GM12874 (cell line): ENCODE measurements at regions not wholly inside any gene's neighbourhood (a gene's known extent, or its start where the extent isn't known, plus 50 kb on each side); places are given as distances from the start of the nearest gene placed in this dataset.

Experiments
- TF ChIP-seq, protein P1 (sequence below): IDR thresholded peaks from 2 replicates; pipeline ENCODE4 v1.5.1; 2011; ENCODE audit warnings: low read depth, mild to moderate bottlenecking, control low read depth, low read length, moderate library complexity; ENCODE audit not compliant: insufficient read depth

DNA sequence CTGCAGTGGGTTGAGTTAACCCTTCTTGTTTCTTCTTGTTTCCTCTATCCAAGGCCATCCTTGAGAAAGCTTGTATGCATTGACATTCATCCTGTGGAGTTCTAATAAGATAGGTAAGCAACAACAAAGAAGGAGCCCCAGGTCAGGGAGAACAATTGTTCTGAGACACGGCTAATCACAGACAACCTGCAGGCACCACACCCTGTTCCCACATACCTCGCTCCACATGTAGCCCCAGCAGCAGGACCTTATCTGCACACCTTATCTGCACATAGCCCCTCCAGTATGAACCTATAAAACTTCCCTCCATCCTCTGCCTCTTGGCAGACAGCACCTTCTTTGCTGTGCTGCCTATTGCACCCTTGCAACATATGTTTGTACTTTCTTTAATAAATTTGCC is 129.1 kb downstream of the MSL3 start:
- TF ChIP-seq, protein P1, sequence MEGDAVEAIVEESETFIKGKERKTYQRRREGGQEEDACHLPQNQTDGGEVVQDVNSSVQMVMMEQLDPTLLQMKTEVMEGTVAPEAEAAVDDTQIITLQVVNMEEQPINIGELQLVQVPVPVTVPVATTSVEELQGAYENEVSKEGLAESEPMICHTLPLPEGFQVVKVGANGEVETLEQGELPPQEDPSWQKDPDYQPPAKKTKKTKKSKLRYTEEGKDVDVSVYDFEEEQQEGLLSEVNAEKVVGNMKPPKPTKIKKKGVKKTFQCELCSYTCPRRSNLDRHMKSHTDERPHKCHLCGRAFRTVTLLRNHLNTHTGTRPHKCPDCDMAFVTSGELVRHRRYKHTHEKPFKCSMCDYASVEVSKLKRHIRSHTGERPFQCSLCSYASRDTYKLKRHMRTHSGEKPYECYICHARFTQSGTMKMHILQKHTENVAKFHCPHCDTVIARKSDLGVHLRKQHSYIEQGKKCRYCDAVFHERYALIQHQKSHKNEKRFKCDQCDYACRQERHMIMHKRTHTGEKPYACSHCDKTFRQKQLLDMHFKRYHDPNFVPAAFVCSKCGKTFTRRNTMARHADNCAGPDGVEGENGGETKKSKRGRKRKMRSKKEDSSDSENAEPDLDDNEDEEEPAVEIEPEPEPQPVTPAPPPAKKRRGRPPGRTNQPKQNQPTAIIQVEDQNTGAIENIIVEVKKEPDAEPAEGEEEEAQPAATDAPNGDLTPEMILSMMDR, result no peak

DNA sequence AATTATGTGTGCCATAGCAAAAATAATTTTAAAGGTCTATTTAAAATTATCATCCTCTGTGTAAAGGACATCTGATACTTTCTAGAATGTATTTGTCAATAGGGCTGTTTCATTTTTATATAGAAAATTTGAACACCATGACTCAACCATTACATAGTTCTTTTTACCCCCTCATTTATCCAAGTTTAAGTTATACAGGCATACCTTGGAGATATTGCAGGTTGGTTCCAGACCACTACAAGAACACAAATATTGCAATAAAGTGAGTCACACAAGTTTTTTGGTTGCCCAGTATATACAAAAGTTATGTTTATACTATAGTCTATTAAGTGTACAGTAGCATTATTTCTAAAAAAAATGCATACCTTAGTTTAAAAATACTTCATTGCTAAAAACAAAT is 130.4 kb downstream of the MSL3 start:
- TF ChIP-seq, protein P1, result no peak

DNA sequence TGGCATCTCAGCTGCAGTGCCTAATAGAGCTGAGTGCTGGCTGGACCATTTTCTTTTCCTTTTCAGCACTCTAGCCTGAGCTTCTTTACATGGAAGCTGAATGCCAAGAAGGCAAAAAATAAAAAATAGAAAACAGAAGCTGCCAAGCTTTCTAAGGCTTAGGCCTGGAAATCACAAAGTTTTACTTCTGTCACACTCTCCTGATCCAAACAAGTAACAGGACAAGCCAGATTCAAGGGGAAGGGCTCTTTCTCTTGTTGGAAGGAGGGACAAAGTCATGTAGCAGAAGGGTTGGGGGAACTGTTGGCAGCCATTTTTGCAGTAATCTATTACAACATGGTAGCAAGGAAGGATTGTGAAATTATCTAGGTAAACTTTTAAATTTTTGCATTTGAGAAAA is 131.8 kb downstream of the MSL3 start:
- TF ChIP-seq, protein P1, result no peak

DNA sequence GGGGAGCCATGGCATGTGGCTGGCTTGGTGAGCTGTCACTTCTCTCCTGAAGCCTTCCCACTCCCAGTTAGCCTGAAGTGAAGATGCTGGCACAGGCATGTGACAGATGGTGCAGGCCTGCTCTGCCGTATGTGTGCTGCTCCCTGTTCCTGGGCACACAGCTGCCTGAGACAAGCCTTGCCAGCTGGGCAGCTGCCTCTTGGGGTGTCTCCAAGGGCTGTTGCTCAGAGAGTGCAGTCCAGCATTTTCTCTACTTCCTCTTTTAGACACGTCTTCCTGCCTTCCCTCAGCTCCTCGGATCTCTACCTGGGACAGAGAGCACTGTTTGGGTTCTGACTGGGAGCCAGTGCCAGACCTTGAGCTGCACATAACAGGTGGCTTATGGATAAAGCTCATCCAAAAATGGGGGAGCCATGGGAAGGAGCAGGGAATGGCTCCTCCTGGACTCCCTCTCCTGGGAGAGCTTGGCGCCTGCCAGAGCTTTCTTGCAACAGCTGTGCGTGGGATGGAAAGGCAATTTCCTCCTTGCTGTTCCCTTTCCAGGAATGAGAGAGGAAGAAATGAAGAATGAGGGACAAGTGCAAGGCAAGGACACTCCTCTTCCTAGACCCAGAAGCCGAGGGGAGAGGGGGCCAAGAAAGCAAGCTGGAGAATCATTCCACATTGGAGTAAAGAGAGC is 132.9 kb downstream of the MSL3 start:
- TF ChIP-seq, protein P1, result no peak

DNA sequence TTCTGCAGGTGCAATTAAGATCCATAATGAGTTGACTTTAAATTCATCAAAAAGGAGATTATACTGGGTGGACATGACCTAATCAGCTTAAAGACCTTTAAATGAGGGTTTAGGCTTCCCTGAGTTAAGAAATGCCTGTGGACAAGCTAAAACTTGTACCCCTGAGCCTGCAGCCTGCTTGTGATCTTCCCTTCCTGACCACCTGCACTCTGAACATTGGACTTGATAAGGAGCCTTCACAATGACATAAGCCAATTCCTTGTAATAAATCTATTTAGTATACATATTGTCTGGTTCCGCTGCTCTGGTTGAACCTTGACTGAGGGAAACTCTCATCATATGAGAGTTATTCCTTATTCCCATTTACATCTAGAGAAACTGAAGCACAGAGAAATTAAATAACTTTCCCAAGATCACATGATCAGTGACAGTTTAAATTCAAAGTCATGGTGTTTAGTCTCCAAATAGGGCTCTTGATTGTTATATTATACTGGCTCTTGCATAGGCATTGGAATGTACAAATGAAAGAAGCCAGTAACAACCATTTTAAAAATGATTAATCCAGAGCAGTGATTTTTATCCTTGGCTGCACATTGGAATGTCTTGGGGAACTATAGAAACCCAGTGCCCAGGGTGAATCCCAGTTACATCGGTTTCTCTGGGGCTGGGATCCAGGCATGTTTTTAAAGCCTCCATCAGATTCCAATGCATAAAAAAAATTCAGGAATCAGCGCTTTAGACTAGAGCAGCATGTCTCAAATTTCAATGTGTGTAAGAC is 136.1 kb downstream of the MSL3 start:
- TF ChIP-seq, protein P1, result no peak

DNA sequence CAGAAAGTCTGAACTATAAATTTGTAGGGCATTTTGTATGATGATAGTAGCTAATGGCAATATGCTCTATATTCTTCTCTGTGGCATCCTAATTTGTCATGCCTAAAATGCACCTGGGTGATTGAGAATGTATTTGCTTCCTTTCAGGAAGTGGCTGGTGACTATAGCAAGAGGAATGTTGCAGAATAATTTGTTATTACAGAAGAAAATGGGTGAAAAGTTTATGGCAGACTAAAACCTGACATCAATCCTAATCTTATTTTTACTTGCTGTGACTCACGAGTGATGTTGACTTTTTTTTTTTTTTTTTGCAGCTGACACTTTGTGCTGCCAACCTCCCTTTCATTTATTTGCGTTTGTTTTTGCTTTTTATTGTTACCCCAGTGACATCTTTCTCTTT is 141.1 kb downstream of the MSL3 start:
- TF ChIP-seq, protein P1, result no peak

DNA sequence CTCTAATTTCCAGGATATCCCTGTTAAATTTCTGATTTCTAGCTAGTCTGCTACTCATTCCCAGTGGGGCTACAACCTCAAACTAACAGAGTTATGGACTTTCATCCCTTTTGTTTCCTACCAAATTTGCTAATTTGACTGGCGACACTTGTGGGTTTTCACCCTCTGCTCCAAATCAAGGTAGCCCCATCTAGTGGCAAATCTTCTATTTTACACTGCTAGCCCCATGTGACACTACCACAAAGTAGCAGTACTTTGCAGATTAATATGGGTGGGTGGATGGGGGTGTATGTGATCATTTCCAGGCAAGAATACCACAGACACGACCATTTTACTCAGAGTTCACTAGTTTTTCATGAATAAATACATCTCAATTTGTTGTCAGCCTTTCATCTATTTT is 150.3 kb downstream of the MSL3 start:
- TF ChIP-seq, protein P1, result peak; percentile 25; the same call in 1 of the 2 replicates
